ENCODE measurements at regions not wholly inside any gene's neighbourhood (a gene's known extent, or its start where the extent isn't known, plus 50 kb on each side); places are given as distances from the start of the nearest gene placed in this dataset.
A peak's percentile ranks its signal among the peaks of the same experiment; 100 is the strongest.
"Not testable (repeated sequence)": the region's sequence is repeated elsewhere in the genome, so short reads cannot be mapped to it uniquely, and the experiment has no call there.

- DNase-seq = no peak
Observed at GRCh38 chr7:17559388-17559787, 260.9 kb downstream of the AHR start.

GRCh38 chr7:17560516-17560915 is 262.1 kb downstream of the AHR start:
- DNase-seq = no peak

GRCh38 chr7:17560966-17561365 is 262.5 kb downstream of the AHR start:
- no peak for DNase-seq

- DNase-seq = peak; percentile 34
Observed at GRCh38 chr7:17564678-17565212, 266.3 kb downstream of the AHR start.

- peak; percentile 55 for DNase-seq
Observed at GRCh38 chr7:17580141-17580540, 281.7 kb downstream of the AHR start.

- no peak for DNase-seq
Observed at GRCh38 chr7:17580856-17581255, 282.4 kb downstream of the AHR start.

- DNase-seq = no peak
Observed at GRCh38 chr7:17581301-17581700, 282.8 kb downstream of the AHR start.

- not testable (repeated sequence) for DNase-seq
Observed at GRCh38 chr7:17582696-17583095, 284.2 kb downstream of the AHR start.

- no peak for DNase-seq
Observed at GRCh38 chr7:17583786-17584185, 285.3 kb downstream of the AHR start.

- DNase-seq = no peak
Observed at GRCh38 chr7:17584822-17585221, 286.4 kb downstream of the AHR start.

- no peak for DNase-seq
Observed at GRCh38 chr7:17586711-17587110, 288.3 kb downstream of the AHR start.

- no peak for DNase-seq
Observed at GRCh38 chr7:17588730-17589129, 290.3 kb downstream of the AHR start.

- no peak for DNase-seq
Observed at GRCh38 chr7:17589671-17590070, 291.2 kb downstream of the AHR start.

GRCh38 chr7:17590221-17590620 is 291.8 kb downstream of the AHR start:
- no peak for DNase-seq

GRCh38 chr7:17593819-17594419 is 295.5 kb downstream of the AHR start:
- DNase-seq = no peak

GRCh38 chr7:17595546-17595945 is 297.1 kb downstream of the AHR start:
- no peak for DNase-seq

GRCh38 chr7:17598305-17598704 is 299.9 kb downstream of the AHR start:
- no peak for DNase-seq

GRCh38 chr7:17598846-17599245 is 300.4 kb downstream of the AHR start:
- DNase-seq = no peak

- DNase-seq = no peak
Observed at GRCh38 chr7:17599733-17600339, 301.4 kb downstream of the AHR start.

GRCh38 chr7:17600340-17600752 is 301.9 kb downstream of the AHR start:
- no peak for DNase-seq

- DNase-seq = no peak
Observed at GRCh38 chr7:17601921-17602320, 303.5 kb downstream of the AHR start.

GRCh38 chr7:17608114-17608833 is 309.8 kb downstream of the AHR start:
- DNase-seq = peak; percentile 55

- DNase-seq = no peak
Observed at GRCh38 chr7:17611611-17612010, 313.2 kb downstream of the AHR start.
